HuH-7.5 (cell line): ENCODE measurements at regions not wholly inside any gene's neighbourhood (a gene's known extent, or its start where the extent isn't known, plus 50 kb on each side); places are given as distances from the start of the nearest gene placed in this dataset.
"Not testable (repeated sequence)": the region's sequence is repeated elsewhere in the genome, so short reads cannot be mapped to it uniquely, and the experiment has no call there.

Source experiments
- DNase-seq: peaks from one replicate; pipeline ENCODE4 v3.0.0; 2011; ENCODE audit warnings: low spot score

DNA sequence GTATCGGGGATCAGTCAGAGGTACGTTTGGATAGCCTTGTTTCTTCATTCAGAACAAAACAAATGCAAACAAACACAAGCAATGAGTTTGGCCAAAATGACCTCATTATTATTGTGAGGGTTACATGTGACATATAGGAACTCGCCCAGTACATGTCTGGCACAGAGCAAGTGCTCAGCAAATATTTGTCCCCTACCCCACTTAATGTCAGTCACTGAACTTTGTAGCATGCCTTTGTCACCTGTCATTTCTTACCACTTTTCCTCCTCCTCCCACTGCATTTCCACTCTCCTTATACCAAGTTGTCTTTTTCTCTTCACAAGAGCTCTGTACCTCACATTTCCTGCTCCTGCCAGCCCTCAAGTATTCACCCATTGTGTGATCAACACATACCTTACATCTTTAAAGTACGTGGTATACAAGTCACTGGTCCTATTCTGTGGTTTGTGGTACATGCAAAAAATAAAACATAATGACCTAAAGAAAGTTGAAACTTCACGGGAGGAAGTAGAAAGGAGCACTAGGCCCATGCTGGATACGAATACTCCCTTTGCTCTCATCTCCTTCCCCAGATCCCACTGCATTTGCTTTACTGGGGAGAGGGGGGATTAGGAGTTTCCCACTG, 236.0 kb downstream of the INHBA start:
- no peak for DNase-seq

DNA sequence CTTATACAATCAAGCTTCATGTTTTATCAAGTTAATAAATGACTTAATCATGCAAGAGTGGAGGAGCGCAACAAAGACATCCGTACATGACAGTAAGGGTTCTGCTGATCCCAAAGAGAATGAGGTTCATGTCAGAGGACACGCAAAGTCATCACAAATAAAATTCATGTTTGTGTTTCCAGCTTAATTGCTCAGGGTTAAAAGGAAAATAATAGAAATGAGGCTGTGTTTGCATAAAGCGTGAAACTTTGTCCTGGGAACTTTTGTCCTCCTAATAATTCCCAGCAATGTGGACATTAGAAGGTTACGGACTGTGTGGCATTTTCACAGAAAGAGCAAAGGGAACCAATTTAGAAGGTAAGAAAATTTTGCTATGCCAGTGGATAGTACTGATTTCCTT, 237.3 kb downstream of the INHBA start:
- DNase-seq = no peak

DNA sequence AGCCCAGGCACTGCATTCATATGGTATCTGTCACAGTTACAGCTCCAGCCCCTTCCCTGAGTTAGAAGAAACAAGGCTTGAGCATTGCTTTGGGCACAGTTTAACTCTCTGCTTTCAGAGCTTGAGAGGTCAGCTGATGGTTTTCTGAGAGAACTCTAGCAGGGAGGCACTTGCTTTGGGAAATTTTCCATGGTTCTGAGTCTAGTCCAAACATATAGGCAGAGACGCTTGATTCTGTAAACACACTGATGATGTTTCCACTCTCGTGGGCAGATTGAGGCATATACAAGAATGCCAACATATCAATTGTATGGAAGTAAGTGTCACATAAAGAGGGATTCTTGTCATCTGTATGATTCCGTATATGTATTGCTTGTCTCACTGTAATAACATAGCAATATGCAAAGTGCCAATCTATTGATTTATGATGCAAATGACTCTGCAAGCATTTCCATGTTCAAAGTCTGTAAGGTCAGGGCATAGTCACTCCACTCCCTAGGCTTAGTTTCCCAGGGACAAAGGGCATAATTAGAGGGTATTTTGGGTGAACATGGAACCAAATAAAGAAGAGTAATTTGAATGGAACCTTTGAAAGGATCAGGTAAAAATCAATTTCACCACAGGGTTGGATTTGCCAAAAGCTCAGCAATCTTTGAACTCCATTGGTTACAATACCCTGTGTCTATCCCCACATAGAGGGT, 239.0 kb downstream of the INHBA start:
- no peak for DNase-seq

DNA sequence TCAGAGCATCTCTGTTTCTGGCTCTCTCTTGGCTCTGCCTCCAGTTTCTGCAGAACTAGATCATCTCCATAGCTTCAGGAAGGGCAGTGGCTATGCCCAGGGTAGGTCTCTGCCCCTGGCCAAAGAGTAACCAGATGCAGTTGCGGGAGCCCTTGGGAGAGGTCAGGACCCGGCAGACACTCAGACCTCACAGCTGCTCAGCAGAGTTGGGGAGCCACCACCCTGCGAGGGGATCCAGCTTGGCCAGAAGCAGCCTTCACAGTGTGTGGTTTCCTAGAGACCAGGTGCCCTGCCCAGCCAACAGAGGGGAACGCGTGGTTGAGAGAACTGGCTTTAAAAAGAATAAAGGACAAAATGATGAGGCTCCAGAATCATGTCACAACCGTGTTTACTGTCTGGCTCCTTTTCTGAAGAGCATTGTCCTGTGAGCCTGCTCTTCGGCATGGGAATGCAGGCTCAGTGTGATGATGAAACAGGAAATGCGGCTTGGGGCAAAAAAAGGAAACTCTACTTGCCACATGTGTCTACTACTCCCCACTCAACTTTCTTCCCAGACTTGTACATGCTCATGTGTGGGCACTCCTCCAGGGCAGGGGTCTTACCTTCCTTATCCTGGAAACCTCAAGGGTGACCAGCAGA, 243.1 kb downstream of the INHBA start:
- DNase-seq = no peak

DNA sequence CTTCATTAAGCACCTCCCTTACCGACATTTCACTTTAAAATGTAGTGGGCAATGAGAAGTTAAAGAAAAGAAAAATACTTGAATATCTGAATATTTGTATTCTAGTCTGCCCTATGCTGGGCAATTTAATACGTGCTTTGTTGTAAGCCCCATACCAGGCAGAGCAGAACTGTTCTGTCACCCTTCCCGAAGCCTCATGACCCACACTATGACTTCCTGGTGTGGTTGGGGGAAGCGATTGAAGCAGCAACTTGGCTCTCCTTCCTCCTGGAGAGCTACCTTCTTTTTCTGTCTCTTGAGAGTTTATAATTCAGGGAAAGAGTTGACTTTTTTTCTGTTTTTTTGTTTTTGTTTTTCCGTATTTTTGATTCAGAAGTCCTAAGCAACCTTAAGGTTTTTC, 243.7 kb downstream of the INHBA start:
- no peak for DNase-seq

DNA sequence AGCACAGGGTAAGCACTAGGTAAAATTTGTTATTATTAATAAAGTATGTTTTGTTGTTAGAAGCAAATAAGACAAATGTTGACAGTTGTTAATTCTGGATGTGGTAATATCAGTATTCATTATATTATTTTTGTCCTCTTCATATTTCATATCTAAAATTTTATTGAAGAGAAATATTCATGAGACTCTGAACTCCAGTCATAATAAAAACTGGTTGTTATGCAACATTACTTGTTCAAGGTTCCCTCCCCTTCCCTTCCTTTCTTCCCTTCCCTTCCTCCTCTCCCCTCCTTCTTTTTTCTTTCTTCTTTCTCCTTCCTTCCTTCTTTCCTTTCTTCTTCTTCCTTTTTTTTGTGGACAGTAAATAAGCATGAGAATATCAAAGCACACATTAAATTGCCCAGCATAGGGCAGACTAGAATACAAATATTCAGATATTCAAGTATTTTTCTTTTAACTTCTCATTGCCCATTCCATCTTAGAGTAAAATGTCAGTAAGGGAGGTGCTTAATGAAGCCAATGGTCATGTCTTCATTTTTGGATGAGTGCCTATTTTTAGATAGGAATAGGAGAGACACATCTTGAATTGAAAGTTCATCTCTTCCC, 245.0 kb downstream of the INHBA start:
- no peak for DNase-seq

DNA sequence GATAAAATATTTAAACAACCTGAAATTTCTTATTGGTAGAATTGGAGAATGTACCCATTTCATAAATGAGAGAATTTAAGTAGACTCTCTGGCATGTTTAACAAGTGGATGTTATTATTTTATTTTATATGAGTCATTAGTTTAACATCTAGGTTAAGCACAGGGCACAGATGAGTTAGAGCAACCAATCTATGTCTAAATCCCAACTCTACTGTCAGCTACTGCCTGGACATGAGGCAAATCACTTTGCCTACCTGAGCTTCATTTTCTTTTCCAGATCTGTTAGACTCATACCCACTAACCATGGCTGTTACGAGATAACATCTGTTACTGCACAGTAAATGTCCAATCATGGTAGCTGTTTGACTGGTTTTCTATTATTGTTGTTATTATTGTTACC, 251.1 kb downstream of the INHBA start:
- DNase-seq = no peak

DNA sequence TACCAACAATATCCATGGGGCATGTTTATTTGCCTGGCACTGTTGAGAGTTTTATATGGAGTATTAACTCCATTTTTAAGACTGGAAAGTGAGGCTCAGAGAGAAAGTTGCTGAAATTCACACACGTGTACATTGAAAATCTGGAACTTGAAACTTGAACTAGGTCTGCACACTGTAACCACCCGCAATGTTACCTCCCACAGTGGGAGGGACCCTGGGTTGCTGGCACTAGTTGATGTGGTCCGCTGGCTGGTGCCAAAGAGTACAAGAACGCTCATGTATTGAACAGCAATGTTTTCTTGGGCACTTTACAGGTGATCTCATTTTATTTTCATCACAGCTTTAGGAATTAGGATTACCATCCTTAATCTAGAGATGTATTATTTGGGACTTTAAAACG, 253.2 kb downstream of the INHBA start:
- DNase-seq = no peak

DNA sequence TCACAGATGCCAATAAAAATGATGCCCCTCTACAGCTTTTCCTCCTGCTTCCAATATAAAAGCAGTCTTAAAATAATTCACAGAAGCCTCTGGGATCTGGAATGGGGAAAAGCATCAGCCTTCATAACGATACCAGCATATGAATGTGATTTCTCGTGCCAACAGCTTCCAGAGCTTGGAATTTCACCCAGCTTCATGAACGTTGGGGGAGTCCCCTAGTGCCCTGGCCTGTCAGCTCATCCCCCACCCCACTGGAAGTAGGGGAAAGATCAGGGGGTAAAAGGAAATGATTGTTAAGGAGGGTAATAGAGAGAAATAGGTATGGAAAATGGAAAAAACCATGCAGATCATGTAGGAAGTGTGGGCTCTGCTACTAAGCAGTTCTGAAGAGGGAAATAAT, 253.6 kb downstream of the INHBA start:
- DNase-seq = no peak

DNA sequence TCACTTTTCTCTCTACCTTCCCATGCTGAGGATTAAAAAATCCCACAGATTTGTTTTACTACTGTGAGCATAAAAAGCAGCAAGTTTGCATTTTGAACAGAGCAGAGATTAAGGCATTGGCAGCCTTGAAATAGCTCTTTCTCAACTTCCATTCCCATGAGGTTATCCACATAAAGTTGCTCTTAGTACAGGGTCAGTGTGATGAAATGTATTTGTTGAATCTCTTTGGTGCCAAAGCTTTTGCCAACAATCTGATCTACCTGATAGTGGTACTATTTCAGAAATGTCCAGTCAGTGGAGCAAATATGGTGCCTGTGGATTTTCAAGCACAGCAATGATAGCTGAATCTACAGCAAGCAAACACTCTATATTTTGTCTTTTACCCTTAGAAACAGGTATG, 254.8 kb downstream of the INHBA start:
- peak; percentile 30 for DNase-seq

DNA sequence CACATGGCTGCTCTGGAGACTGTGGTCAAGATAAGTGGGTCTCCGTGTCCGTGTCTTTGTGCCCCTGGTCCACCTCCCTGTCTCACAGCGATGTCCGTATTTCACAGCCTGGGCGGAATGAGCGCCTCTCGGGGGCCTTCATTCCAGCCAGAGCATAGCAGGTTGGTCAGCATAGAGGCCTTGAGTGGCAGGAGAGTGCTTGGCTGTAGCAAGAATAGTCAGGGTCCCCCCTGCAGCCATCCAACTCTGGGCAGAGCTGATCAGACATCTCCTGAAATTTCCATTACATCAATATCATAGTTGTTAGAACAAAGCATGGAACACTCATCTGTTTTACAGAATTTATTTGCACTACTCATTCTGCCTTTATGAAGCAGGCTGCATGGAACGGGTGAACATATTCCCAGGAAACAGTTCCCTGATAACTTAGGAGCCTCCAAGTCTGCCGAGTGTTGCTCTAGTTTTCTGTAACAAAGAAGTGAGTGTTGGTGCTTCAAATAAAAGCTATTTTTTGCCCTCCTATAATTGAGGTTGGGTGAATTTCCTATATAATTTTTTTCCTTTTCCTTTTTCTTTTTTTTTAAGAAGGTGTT, 255.3 kb downstream of the INHBA start:
- no peak for DNase-seq

DNA sequence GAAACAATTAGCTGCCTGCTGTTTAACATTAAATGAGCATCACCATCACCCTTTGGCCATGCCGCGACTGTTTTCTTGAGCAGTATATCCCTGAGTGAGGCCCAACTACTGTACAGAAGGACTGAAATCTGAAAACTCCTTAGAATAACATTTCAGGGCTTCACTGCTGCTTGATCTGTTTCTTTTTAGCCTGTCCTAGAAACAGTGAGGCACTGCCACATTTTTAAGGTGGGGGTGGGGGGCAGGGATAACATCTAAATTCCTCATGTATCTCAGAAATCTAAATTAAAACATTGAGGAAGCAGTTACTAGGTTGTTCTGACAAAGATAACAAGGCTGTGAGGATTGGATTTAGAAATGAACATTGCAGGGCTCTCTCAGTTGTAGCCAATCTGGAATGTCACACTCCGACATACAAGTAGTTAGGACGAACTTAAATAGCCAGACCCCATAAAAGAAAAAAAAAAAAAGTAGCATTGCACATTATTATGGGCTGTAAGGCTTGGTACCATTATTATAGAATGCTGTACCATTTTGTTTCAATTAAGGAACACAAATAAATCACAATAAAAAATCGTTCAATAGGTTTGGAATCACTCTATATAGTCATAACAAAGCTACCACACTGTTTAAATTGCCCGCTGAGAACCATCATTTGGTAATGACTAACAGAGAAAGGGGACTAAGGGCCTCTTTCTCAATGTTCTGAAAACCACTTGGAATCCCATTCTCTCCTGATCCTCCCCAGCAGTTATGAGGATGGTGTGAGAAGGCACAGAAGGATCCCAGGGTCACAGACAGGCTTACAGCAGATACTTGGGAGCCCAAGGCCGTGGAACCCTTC, 256.1 kb downstream of the INHBA start:
- DNase-seq = no peak

DNA sequence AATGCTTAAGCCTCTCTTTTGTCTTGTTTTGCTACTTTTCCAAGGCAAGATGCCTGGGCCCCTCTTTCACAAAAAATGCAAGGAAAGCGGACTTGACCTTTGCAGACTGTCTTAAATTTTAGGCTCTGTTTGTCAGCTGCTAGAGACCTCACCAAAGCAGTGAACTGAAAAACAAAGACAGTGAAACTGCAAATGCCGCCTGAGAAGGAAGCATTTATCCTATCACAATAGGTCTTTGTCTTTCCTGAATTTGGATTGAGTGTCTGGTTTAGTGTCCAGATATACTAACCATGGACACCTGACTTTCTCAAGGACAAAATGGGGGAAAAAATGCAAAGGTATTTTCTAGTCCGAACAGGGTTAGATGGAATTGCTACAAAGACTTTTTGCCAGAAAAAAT, 256.9 kb downstream of the INHBA start:
- DNase-seq = no peak

DNA sequence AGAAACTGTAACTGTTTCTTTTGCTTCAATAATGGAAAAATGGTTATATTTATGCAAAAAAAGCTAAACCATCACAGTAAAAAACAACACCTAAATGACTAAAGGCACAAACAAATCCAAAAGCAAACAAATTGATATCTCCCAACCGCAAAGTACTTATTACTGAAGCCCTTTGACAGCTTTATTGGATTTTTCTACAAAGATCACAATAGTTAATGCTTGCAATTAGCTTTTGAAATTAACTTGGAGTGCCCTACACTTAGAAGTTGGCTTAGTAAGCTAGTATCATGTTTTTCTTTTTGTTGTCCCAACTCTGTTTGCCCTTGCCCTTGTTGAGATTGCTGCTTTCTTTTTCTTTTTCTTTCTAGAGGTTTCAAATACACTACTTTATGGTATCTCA, 257.5 kb downstream of the INHBA start:
- no peak for DNase-seq

DNA sequence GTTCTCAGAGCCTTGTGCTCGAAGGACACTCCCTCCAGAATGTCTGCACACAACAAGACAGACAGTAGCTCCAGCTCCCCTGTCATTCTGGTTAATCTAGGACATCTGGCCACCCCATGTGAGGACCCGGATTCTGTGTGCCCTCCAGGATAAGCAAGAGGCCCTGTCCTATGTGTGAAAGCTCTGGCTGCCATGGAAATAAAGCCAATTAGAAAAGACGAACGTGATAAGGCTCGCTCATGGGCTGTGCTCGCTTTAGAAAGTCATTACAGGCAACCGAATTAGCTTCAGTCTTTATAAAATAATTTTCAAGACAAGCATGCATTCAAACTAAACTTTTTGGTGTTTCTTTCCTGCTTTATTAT, 263.4 kb downstream of the INHBA start:
- DNase-seq = no peak

DNA sequence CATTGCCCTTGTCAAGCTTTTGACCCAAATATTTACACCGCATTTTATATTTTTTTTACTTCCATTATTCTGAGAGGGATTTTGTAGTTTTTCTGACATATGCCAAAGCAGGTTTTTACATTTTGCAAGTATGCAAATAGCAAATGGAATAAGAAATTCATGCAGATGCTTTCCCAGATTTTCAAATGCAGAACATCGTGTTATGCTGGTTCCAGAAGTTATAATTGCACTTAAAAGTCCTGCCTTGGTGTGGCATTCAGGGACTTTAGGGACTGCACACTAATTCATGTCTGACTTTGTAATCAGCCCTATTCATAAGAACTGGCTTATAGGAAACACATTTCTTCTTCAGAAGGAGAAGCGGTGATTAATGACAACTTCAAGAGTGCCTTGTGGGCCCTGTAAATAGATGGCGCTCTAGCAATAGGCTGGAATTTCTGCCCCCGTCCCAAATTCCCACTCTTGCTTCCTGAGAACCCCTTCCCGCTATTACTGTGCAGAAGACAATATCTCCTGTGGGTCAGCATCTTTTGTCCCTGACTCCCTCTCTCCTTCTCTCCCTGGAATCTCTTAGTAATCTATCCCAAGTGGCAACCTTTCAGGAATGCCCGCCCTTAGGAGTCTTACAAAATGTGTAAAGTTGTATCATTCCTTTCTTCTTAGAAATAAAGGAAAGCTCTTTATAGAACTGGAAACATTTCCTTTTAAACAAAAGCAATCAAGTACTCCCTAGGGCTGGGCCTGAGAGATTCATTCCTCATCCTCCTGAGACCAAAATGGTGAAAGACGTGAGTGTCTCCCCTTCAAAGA, 264.0 kb downstream of the INHBA start:
- no peak for DNase-seq

DNA sequence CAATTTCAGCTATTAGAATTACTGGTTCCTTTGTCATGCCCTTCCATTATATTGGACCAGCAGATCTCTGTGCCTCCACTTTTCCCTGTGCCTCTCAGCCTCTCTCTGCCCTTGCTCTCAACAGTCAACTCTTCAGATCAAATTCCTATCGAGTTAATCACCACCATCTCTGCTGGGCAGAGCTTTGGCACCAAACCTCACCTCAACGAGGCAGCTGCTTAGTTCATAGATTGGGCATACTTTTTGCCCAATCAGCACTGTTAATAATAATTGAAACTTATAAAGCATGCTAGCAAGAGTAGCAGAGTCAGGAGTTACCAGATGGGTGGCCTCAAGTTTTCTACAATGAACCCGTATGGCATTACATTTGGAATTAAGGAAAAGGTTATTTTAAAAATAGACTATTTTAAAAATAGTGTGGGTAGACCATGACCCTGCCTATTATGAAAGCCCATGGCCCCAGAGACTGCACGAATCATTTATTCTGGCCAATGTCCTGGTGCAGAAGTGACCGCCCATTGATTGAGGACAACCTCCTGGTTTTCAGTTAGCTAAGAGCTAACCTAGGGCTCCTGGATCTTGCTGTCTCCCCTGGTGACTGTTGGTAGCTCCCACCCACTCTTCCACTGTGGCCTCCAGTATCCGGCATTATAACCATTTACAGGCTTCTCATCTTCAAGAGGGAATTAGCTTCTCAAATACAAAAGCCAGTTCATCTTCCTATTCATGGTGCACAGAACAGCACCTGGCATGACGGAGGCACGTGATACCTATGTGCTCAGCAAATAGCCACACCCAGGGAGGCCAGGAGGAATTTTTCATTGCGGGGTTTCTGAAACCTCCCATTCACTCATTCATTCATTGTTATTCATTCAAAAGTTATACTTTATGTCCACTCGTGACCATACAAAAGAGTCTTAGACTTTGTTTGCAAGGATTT, 265.4 kb downstream of the INHBA start:
- DNase-seq = no peak

DNA sequence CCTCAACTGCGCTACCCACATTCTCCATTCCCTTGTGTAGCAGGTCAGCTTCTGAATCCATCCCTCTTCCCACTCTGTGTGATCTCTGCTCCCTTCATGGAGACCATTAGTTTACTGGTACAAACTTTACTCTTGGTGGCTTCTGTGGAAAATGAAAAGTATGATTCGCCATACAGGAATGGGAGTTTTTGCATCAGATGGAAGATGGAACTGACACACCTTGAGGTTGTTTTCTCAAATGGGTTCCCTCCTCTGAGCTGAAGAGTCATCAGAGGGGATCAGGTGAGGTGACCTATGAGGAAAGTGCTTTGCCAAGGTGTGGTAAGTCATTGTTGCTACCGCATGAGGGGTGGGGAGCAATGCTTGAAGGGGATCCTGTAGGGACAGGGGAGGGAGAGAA, 266.8 kb downstream of the INHBA start:
- DNase-seq = no peak

DNA sequence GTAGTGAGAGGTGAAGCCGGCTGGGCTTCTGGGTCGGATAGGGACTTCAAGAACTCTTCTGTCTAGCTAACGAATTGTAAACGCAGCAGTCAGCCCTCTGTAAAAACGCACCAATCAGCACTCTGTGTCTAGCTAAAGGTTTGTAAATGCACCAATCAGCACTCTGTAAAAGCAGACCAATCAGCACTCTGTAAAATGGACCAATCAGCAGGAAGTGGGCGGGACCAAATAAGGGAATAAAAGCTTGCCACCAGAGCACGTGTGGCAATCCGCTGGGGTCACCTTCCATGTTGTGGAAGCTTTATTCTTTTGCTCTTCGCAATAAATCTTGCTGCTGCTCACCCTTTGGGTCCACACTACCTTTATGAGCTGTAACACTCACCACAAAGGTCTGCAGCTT, 267.9 kb downstream of the INHBA start:
- DNase-seq = not testable (repeated sequence)

DNA sequence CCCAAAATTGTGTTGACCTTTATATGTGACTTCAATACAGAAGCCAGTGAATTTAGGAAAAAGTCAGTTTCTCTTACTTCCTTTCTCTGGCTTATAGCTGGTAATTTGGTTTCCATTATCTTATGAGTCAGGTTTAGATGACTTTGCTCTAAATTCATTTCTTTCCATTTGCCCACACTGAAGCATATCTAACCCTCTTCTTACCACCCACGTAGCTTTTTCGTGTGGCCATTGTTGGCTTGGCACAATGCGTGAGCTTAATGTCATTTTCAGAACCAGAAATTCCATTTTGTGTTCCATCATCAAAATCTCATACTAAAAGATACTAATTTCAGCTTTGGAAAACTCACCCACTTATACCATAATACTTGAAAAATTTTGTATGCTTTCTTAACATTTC, 271.2 kb downstream of the INHBA start:
- no peak for DNase-seq
